Panc1 (cell line): ENCODE measurements at regions not wholly inside any gene's neighbourhood (a gene's known extent, or its start where the extent isn't known, plus 50 kb on each side); places are given as distances from the start of the nearest gene placed in this dataset.

Source experiments
- ATAC-seq: fragments of 200-7000 bp; cut with Tn5 transposase; 2 replicates; pipeline ENCODE4 v1.9.1; 2020; ENCODE audit warnings: mild to moderate bottlenecking, moderate library complexity
- BruUV-seq: library from RNA; stranded (reverse); fragments of 400-500 nt; replicated peaks from 2 replicates; lab custom pipeline; 2021; lab: Mats Ljungman, UMichigan
- CTCF ChIA-PET: fragments of 300-600 bp; sonication (Branson Sonifier 250); formaldehyde crosslinking; loops from one replicate; lab custom pipeline; 2022; ENCODE audit warnings: antibody characterized with exemption; lab: Charles Lee
- POLR2A ChIA-PET: fragments of 300-600 bp; sonication (Branson Sonifier 250); formaldehyde crosslinking; loops from one replicate; lab custom pipeline; 2022; ENCODE audit warnings: antibody characterized with exemption; lab: Charles Lee
- DNase-seq: peaks from one replicate; pipeline ENCODE4 v3.0.0-alpha.2; 2010; ENCODE audit warnings: low read depth, low spot score
- H3K27ac ChIP-seq: 2 replicates; pipeline ENCODE4 v1.5.1; 2011; ENCODE audit warnings: mild to moderate bottlenecking, low read length, inconsistent platforms
- H3K27me3 ChIP-seq: fragments of 200-500 bp; sonication (Bioruptor generic); 2 replicates; pipeline ENCODE4 v1.6.0; 2014; ENCODE audit warnings: low read length, inconsistent platforms; ENCODE audit not compliant: control insufficient read depth, insufficient read depth
- H3K36me3 ChIP-seq: fragments of 200-500 bp; sonication (Bioruptor generic); 2 replicates; pipeline ENCODE4 v1.5.1; 2014; ENCODE audit warnings: inconsistent platforms, mild to moderate bottlenecking, low read length, moderate library complexity; ENCODE audit not compliant: control insufficient read depth, insufficient read depth
- H3K4me1 ChIP-seq: 2 replicates; pipeline ENCODE4 v1.5.1; 2011; ENCODE audit warnings: inconsistent platforms, mild to moderate bottlenecking, low read length, moderate library complexity; ENCODE audit not compliant: control insufficient read depth, insufficient read depth
- H3K4me3 ChIP-seq, 2 experiments: 2 replicates each; pipeline ENCODE4 v1.5.1; 2011 to 2012; ENCODE audit warnings: low read depth in 2 of 2, low read length in 2 of 2, mild to moderate bottlenecking in 2 of 2, inconsistent platforms in 1 of 2, moderate library complexity in 1 of 2
- H3K9me3 ChIP-seq: fragments of 200-500 bp; sonication (Bioruptor generic); 2 replicates; pipeline ENCODE4 v1.5.1; 2014; ENCODE audit warnings: low read depth, mild to moderate bottlenecking, inconsistent platforms, low read length, moderate library complexity; ENCODE audit not compliant: control insufficient read depth, insufficient read depth
- POLR2AphosphoS5 ChIP-seq: IDR thresholded peaks from 2 replicates; pipeline ENCODE4 v1.6.1; 2012; ENCODE audit warnings: mild to moderate bottlenecking, low read depth, low read length, moderate library complexity
- SIN3A ChIP-seq: IDR thresholded peaks from 2 replicates; pipeline ENCODE4 v1.6.1; 2012; ENCODE audit warnings: low read depth, mild to moderate bottlenecking, low read length, moderate library complexity, borderline replicate concordance; ENCODE audit not compliant: insufficient read depth
- TCF7L2 ChIP-seq: IDR thresholded peaks from 2 replicates; pipeline ENCODE4 v1.6.1; 2011; ENCODE audit warnings: mild to moderate bottlenecking, low read depth, low read length, inconsistent platforms
- in situ Hi-C: cut with HindIII; loops from 2 replicates; pipeline ENCODE4 v1.10.0; 2016; ENCODE audit warnings: low sequenced_read_pairs, low pct_unique_long_range_greater_than_20kb
- intact Hi-C: fragments of 100-400 bp; cut with micrococcal nuclease; formaldehyde crosslinking; loops from one replicate; pipeline ENCODE4 v1.10.0; 2022; ENCODE audit not compliant: unreplicated experiment
- TF ChIP-seq, protein P1 (sequence below): fragments of 450-650 bp; IDR thresholded peaks from 2 replicates; pipeline ENCODE4 v1.5.1; 2017; ENCODE audit warnings: mild to moderate bottlenecking
- TF ChIP-seq, protein P2 (sequence below), 2 experiments: IDR thresholded peaks; 2 replicates each; pipeline ENCODE4 v1.6.1; 2011 to 2012; ENCODE audit warnings: low read depth in 2 of 2, control low read depth in 1 of 2, low read length in 1 of 2, mild to moderate bottlenecking in 1 of 2, moderate library complexity in 1 of 2; ENCODE audit not compliant: insufficient read depth in 1 of 2

- ATAC-seq (no peak), DNase-seq (no peak)
- Histone ChIP-seq H3K4me1 (peaks cover 90% of the 10 kb centered on the region), H3K4me3 (no peak overlapping the region), H3K27ac (peak overlapping the region; percentile 83), H3K27me3 (no peaks in the 10 kb centered on the region), H3K9me3 (no peaks in the 10 kb centered on the region), H3K36me3 (no peaks in the 10 kb centered on the region)
- intact Hi-C loops (loop anchor here (5.0 to 10.0 kb wide), 2 partner anchors 68 to 95 kb away; no protein-coding TSS in a partner anchor), in situ Hi-C loops (no loop called here)
- TF ChIP-seq, protein P1, sequence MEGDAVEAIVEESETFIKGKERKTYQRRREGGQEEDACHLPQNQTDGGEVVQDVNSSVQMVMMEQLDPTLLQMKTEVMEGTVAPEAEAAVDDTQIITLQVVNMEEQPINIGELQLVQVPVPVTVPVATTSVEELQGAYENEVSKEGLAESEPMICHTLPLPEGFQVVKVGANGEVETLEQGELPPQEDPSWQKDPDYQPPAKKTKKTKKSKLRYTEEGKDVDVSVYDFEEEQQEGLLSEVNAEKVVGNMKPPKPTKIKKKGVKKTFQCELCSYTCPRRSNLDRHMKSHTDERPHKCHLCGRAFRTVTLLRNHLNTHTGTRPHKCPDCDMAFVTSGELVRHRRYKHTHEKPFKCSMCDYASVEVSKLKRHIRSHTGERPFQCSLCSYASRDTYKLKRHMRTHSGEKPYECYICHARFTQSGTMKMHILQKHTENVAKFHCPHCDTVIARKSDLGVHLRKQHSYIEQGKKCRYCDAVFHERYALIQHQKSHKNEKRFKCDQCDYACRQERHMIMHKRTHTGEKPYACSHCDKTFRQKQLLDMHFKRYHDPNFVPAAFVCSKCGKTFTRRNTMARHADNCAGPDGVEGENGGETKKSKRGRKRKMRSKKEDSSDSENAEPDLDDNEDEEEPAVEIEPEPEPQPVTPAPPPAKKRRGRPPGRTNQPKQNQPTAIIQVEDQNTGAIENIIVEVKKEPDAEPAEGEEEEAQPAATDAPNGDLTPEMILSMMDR: no peak
- no peak for TF ChIP-seq TCF7L2
- no peak for TF ChIP-seq POLR2AphosphoS5
- TF ChIP-seq, protein P2, sequence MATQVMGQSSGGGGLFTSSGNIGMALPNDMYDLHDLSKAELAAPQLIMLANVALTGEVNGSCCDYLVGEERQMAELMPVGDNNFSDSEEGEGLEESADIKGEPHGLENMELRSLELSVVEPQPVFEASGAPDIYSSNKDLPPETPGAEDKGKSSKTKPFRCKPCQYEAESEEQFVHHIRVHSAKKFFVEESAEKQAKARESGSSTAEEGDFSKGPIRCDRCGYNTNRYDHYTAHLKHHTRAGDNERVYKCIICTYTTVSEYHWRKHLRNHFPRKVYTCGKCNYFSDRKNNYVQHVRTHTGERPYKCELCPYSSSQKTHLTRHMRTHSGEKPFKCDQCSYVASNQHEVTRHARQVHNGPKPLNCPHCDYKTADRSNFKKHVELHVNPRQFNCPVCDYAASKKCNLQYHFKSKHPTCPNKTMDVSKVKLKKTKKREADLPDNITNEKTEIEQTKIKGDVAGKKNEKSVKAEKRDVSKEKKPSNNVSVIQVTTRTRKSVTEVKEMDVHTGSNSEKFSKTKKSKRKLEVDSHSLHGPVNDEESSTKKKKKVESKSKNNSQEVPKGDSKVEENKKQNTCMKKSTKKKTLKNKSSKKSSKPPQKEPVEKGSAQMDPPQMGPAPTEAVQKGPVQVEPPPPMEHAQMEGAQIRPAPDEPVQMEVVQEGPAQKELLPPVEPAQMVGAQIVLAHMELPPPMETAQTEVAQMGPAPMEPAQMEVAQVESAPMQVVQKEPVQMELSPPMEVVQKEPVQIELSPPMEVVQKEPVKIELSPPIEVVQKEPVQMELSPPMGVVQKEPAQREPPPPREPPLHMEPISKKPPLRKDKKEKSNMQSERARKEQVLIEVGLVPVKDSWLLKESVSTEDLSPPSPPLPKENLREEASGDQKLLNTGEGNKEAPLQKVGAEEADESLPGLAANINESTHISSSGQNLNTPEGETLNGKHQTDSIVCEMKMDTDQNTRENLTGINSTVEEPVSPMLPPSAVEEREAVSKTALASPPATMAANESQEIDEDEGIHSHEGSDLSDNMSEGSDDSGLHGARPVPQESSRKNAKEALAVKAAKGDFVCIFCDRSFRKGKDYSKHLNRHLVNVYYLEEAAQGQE (IDR thresholded peaks at IDR 0.05; ENCODE audit: insufficient read depth in 1 of 2, low read depth in 2 of 2, low read length in 1 of 2): no peak
- TF ChIP-seq SIN3A: no peak
- no TSS peak for BruUV-seq
- ChIA-PET CTCF (interaction anchor here (0.6 kb wide), 1 partner anchor 59 kb away, joined by 6 read pairs; no protein-coding TSS in a partner anchor), POLR2A (no interaction called here)
These were observed 286.1 kb downstream of the SEC14L1 start for GRCh38 chr17:77426676-77427386.

DNA sequence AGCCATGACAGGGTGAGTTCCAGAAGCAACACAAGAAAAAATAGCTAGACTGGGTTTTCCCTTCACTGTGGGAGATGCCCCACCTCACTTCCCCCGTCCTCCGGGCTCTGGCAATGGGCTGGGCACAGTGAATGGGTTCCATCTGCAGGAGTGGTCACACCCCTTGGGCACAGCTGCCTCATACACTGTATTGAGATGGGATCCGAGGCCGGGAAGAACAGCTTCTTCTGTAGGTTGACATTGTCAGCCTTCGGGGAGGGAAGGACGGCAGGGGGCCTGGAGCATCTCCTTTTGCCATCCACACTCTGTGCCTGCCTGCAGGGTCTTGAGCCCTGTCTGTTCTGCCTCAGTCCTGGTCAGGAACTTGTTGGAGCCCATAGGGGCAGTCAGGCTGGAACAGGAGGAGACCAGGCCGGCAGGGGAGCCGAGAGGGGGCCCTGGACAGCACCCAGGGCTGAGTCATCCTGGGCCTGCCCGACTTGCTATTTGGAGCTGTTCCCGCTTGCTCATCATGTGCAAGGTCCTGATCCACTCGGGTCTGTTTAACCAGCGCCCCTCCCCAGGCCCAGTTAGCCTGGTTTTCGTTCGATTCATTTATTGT, 286.7 kb downstream of the SEC14L1 start:
- in situ Hi-C loops: no loop called here
- peaks cover 83% of the 10 kb centered on the region for H3K4me1 ChIP-seq

More for the DNA sequence above, 286.7 kb downstream of the SEC14L1 start:
- ChIA-PET POLR2A (no interaction called here), CTCF (interaction anchor here (0.6 kb wide), 1 partner anchor 59 kb away, joined by 6 read pairs; no protein-coding TSS in a partner anchor)
- intact Hi-C loops: loop anchor here (5.0 to 10.0 kb wide), 2 partner anchors 67 to 95 kb away; no protein-coding TSS in a partner anchor
- no peaks in the 10 kb centered on the region for H3K36me3 ChIP-seq
- DNase-seq (no peak), ATAC-seq (peak; percentile 7; the same call in 1 of the 2 replicates)
- no TSS peak for BruUV-seq
- no peak overlapping the region for H3K4me3 ChIP-seq
- no peaks in the 10 kb centered on the region for H3K9me3 ChIP-seq
- peak overlapping the region; percentile 83 for H3K27ac ChIP-seq
- TF ChIP-seq, protein P2 (IDR thresholded peaks at IDR 0.05; ENCODE audit: insufficient read depth in 1 of 2, low read depth in 2 of 2, low read length in 1 of 2): no peak
- TF ChIP-seq SIN3A (no peak), POLR2AphosphoS5 (no peak; the same call in 1 of the 2 replicates)
- TF ChIP-seq, protein P1: no peak
- H3K27me3 ChIP-seq: no peaks in the 10 kb centered on the region
